ENCODE measurements at regions not wholly inside any gene's neighbourhood (a gene's known extent, or its start where the extent isn't known, plus 50 kb on each side); places are given as distances from the start of the nearest gene placed in this dataset.

DNA sequence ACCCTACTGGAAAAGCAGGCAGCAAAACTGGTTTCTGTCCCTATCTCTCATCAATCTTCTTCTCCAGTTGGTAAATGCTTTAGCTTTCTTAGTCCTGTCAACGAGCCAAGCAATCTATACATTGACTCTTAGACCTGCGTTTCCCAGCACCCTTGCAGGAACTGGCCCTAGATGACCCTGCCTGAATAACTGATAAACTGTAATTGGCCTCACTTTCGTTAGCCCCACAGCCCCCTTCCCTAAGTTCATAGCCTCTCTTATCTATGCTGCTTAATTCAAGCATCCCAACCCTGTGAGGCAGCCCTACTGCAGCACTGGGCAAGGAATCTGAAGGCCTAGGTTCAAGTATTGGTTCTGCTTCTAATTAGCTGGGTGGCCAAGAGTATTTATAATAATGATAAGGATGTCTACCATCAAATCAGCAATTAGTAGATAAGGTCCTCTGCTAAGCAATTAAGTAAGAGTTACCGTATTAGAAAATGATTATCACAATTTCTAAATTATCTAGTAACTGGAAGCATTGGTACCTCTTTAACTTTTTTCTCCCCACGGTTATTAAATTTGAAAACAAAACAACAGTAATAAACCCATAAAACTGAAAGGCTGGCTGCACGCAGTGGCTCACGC is 86.4 kb upstream of the RMDN2 start:
- DNase-seq (ENCODE audit: low read depth), result no peak

DNA sequence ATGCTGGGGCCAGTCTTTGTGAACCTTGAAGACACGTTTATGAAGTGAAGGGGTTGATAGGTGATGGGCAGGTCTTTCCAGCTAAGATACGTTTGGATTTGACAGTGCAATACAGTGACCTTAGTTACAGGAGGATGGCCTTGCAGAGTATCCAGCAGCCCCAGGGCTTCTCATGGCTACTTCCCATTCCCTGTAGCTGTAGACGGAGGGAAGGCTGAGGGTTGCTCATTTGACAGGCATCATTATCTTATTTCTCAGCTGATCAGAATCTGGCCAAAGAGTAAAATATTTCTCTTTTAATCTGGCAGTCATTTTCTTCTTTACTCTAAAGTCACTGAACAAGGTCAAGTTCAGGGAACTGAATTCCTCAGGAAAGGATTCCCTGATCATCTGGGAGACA is 85.1 kb upstream of the RMDN2 start:
- no peak for DNase-seq (ENCODE audit: low read depth)

DNA sequence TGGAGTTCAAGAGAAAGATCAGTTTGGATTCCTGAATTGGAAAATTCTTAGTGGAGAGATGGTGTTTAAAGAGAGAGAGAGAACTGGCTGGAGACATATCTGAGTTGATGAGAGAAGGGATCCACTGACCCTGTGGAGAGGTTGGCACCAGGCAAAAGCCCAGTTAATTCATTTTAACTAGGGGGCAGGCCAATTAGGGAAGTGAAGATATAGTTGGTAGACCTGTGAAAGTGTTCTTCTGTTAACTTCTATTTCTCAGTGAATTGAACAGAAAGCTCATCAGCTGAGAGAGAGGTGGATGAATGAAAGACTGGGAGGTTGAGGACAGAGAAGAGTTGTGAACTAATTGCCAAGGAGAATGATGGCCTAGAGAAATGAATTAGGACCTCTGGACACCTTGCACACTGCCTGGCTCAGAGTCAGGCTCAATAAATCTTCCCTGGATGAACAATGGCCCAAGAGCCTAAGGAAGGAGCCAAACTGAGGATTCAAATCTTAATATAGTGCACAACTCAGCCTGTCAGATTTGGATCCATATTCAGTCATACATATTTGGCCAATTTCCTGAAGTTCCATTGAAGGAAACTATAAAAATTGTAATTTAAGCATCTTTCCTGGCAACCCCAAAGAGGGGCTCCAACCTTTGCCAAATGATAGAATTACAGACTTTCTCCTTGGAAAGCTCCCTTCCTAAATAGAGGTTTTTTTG is 82.2 kb upstream of the RMDN2 start:
- no peak for DNase-seq (ENCODE audit: low read depth)

DNA sequence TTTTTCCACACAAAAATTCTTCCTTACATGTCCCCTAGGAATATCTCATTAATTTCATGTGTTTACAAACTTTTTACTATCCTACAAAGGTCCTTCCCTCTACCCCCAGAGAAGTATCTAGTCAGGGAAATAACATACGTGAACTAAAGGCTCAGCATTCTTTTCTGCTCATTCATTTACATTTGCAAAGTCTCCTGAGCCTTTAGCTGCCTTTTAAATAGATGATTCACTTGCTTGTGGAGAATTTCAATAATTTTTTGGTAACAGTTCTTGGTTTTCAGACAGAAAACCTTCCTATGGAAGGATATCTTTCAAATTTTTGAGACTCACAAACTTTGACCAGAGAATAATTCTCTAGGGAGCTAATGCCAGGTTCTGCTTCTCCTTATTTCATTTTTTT is 81.5 kb upstream of the RMDN2 start:
- peak; percentile 61 for DNase-seq (ENCODE audit: low read depth)

DNA sequence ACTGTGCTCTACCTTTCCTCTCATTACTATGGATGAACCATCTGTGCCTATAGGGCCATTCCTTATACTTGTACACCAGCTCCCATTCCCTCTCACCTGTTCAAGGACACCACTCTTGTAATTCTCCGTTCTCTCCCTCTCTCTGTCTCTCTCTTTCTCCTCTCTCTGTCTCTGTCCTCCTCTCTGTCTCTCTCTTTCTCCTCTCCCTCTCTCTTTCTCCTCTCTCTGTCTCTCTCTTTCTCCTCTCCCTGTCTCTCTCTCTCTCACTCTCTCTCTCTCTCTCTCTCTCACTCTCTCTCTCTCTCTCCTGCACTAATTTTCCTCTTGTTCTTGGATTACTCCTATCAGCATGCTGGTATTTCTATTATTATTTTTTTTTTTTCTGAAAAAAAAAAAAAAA is 78.9 kb upstream of the RMDN2 start:
- DNase-seq (ENCODE audit: low read depth), result no peak

DNA sequence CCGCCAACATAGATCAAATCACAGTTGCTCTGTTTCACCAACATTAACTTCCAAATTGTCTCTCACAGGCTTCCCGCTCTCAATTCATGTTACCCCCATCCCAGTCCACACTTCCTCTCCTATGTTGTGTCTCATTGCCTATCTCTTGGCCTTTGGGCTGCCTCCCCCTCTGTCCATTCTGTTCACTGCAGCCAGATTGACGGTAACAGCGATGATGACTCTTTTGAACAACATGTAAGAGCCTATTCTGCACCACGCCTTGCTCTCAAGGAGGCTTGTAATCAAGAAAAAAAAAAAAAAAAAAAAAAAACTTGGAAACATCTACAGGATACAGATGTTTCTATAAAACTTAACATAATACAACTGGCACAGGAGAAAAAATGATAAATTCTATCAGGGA is 77.3 kb upstream of the RMDN2 start:
- no peak for DNase-seq (ENCODE audit: low read depth)

DNA sequence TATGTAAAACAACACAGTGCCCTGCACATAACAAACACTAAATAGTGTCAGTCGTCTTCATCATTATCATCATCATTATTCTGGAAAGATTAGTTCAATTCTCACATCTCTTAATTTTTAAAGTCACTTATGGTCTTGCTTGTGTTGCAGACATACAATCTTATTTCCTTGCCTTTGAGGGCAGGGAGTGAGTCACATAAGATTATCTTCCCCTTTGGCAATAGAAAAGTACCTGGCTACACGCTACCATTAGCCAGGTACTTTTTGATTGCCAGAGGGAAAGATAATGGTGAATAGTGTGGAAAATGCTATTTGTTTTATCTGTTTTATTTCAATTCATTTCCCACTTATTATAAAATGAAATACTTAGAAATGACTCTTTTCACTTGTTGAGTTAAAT is 76.6 kb upstream of the RMDN2 start:
- no peak for DNase-seq (ENCODE audit: low read depth)

DNA sequence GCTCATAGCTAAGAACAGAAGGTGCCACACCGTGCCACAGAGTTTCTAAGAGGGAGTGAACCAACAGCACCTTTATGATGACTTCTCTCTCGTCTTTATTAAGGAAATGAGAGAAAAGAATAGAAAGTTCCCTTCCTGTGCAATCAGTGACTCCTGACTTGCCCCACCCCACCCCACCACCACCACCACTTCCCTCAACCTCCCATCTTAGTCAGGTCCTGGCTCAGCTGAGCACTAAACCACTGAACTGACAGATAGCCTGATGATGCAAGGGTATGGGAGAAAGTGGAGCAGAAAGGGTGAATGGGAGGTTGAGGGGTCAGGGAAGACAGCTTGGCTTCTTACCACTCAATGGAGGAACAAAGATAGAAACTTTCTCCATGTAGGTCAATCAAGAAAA is 75.2 kb upstream of the RMDN2 start:
- no peak for DNase-seq (ENCODE audit: low read depth)

DNA sequence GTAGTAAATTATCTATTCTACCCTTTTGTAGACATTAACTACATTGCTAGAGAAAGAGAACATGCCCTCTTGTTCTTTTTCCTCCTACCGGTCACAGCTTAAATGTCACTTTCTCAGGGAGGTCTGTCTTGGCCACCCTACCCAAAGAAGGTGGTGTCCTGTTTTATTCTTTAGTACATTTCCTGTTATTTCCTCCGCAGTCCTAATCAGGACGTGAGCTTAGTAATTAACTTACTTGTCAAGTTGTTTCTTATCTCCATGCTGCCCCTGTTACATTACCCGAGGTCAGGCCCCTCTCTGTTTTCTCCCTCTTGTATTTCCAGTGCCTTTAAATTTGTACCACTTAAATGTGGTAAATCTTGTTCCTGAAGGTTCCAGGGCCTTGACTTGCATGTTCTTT is 73.7 kb upstream of the RMDN2 start:
- DNase-seq (ENCODE audit: low read depth), result no peak

DNA sequence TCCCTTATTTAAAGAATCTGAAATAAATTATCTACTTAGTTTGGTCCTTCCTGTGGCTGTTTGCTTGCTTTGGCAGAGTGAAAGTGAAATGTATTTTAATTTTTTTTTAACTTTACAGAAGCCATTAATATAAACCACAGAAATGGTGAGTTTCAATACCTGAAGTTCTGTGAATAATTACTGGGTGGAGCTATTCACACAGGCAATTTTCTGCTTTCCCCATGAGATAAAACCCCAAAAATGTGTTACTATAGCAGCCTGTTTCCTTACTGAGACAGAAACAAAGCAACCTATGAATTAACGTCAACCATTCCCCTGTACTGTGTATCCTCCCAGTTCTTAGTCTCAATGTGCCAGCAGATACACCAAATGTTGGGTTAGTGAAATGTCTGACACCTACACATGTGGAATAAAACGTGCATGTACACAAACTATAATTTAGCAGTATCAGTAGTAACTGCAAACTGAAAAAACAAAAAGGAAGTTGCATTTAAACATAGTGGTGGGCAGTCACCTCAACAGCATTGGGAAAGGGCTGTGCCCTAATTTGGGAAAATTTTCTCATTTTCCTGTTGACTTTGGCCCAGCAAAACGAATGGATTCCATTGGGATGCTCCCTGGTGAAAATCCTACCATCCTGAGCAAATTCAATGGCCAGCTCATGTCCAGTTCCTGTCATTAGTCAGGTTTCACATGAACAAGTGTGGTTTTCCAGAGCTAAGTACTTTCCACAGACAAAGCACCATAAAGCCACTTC is 73.1 kb upstream of the RMDN2 start:
- no peak for DNase-seq (ENCODE audit: low read depth)

DNA sequence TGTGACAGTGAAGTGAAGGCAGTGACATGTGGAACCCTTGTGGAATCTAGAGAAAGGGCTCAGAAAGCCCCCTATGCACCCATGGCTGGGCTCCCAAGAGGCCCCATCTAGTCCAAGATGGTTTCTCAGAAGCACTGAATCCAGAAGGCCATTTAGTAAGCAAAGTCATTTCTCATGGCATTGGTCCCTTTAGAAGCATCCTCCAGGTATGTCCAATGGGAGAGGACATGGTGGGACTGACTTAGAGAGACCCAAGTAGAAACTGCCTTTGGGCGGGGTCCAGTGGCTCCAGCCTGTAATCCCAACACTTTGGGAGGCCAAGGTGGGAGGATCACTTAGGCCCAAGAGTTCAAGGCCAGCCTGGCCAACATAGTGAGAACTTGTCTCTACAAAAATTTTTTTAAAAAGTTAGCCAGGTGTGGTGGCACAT is 72.5 kb upstream of the RMDN2 start:
- no peak for DNase-seq (ENCODE audit: low read depth)

DNA sequence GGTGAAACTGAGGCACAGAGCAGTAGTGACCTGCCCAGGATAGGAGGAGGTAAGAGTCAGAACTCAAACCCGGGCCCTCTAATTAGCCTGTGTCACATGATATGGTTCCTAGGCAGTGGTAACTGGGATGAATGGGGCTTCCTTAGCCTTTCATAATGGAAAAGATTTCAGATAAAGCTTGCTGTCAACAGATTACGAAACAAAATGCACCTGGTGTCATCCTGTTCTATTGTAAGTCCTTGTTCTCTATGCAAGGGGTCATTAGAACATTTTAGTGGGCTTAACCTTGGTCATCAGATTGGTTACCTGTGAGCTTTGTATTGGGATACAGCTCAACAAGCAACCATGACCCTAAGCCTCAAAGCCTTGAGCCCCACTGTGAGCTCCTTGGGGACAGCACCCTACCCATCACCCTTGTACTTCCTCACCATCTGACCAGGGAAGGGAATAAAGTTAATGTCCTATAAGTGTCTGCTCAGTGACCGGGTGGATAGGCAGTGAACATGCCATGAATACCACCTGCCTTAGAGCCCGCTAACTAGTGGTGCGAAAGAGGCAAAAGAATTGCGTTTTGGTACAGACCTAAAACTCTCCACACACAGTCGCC is 70.3 kb upstream of the RMDN2 start:
- DNase-seq (ENCODE audit: low read depth), result no peak

DNA sequence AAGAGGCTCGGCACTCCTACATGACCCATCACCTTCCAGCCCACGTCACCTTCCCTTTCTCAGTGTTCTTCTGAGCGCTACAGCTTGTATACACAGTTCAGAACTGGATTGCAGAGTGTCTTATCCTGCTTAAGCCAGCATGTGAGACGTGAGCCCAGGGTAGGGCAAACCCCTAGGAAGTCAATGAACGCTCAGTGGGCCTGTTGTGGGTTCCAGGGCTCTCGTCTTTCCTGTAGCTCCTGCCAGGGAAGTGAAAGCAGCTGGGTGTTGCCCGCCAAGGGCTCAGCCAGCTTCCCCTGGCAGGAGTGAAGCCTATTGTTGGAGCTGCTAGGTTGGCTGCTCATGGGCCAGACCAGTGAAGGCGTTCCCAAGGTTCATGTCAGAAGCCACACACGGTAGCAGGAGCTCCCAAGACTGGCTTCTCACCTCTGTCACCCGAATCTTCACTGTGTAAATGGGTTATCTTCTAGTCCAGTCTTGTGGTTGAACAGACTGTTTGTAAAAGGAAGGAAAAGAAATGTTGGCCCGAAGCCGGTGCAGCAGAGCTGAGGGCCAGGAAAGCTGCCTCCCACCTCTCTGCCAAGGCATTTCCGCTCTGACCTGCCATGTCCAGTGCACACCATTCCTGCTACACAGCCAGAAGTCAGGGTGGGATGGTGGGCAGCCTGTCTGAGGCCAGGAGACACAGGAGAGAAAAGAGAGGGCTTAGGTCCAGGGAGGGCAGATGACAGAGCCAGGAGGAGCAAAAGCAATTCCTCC is 69.6 kb upstream of the RMDN2 start:
- DNase-seq (ENCODE audit: low read depth), result no peak

DNA sequence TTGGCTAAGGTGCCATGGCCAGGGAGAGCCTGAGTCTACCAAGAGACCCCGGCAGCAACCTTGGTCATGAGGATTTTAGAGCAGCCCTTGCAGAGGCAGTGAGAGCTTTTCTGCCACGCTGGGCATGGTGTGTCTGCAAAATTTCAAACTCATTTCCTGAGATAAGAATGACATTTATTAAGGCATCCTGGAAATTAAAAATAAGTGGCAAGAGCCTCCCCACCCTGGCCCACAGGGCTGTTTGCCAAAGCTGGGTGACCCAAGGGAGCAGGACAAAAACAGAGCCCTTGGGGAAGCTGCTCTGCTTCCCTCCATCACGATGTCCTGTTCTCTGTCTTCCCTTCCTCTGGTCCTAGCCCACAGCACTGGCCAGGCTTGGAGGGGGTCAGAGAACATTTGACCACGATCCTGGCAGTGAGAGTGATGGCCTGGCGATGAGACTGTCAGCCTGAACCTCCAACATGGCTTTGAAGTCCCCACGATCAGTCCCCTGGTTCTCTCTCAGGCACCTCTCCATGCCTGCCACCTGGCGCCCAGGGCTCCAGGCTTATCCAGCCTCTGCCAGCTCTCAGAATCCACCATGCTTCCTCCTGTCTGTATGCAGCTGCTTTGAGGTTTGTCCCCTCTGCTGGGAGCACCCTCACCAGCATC is 68.9 kb upstream of the RMDN2 start:
- DNase-seq (ENCODE audit: low read depth), result no peak

DNA sequence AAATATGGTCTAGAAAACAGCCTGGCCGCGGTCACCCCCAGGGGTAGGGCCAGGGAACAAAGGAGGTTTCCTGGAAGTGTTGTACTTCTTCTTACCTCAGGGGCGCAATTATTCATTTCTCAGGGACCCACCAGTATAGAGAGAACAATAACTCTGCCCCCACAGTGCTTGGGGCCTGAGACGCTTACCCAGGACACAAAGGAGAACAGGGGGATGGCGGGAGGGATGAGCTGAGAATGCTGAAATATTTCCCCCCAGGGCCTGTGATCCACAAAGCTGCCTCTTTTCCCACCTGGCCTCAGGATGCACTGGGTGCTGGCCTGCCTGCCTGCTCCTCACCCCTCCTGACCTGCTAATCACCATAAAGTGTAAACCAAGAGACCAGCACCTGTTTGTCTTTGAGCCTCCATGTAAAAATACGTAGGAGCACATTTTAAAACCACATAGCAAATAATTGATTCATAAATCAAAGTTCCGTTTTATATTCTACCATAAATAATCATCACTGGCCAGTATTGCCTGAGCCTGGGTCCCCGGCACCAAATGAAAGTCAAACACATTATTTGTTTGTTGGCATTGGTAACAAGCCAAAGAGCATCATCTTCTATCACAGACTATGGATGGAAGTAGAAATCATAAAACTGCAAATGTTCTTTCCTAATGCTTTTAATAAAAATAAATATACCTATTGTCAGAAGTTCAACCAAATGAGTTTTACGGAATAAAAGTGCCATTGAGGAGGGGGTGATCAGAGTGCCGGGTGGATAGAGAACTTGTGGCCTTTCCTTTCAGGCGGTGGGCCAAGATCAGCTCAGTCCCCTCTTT is 67.3 kb upstream of the RMDN2 start:
- no peak for DNase-seq (ENCODE audit: low read depth)

DNA sequence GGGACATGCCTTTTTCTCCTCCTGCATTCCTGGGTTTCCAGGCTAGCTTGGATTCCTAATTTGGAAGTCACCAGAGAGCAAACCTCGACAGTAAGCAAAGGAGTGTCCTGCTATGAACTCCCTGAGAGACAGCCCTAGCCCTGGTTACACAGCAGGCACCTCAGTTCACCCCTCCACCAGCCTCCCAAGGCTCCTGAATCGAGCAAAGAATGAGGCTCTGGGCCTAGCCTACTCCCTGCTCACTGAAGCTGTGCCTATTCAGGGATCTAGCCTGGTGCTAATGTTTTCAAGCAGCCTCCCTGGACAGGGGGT is 66.7 kb upstream of the RMDN2 start:
- peak; percentile 13 for DNase-seq (ENCODE audit: low read depth)

DNA sequence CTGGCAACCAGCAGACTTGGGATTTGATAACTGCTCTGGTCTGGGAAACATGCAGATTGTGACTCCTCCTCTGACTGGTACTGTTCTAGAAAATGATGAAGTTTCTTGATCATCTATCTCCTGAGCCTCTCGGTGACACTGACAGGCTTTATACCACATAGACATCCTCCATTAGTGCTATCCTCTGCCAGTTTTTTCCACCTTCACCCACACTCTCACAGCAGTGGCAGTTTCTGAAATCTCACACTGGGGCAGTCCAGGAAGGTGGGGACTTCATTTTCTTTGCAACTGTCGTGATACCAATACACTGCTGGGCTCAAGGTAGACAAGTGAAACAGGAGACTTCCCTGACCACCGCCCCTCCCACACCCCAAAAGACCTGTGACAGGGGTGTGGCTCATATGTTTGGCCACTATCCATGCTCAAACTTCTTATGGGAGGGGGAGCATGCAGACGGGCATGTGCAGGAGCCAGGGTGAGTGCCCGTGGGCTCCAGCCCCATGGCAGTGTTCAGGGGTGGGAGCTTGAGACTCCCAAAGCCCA is 66.3 kb upstream of the RMDN2 start:
- DNase-seq (ENCODE audit: low read depth), result no peak

DNA sequence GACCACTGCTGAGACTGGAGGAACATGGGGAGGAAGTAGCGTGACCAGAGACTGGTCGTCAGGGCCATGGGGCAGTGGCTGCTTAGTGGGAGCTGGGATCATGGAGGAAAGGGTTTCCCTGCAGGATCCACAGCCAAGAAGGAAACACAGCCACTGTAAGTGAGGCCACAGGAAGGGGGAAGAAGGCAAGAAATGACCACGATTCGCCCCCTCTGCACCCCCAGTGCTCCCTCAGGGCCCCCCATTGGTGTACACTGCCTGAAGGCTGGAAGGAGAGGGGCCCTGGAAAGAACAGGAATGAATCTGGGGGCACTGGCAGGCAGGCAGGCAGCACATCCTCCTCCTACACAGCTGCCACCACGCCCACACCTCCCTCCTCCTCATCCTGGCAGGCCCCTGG is 62.5 kb upstream of the RMDN2 start:
- DNase-seq (ENCODE audit: low read depth), result no peak

DNA sequence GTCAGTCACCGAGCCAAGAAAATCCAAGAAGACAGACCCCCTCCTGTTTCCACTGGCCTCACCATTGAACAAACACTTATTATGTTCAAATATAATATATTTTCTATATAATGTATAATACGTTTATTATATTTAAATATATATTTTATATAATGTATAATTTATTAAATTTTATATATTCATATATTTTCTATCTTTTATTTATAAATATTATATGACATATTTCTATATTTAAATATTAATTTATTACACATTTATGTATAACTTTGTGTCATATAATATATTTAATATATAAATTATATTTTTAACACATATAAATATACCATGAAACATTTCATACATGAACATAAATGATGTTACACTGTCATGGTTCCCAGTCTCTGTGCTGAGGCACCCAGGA is 60.9 kb upstream of the RMDN2 start:
- no peak for DNase-seq (ENCODE audit: low read depth)

DNA sequence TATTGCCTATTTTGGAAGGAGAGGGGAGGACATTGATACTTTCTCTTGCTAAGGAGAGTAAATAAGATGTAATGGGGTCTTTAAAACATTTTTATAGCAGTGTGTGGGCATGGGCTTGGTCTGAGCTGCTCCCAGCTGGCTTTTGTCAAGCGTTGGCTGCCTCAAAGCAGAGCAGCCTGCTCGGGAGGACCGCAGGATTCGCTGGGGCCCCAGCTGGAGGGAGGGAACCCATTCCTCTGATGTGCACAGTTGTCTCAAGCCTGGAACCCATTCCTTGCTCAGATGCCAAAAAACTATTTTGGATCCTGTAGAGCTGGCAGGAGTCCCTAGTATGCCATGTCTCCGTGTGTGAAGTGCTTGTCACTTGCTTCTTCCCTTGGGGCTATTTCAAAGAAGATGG is 59.4 kb upstream of the RMDN2 start:
- DNase-seq (ENCODE audit: low read depth), result no peak

Measured in ELR (cell line).